T-helper 1 cell treated with Interleukin-12 subunit alpha and Interleukin-12 subunit beta and Interleukin-4 antibody, amounts not matched to agents 30 ng/mL and 1 ng/mL, for 36 hours (primary cell): ENCODE measurements at regions not wholly inside any gene's neighbourhood (a gene's known extent, or its start where the extent isn't known, plus 50 kb on each side); places are given as distances from the start of the nearest gene placed in this dataset.

Experiments used
- intact Hi-C: fragments of 100-400 bp; cut with micrococcal nuclease; formaldehyde crosslinking; loops from one replicate; pipeline ENCODE4 v1.15.1; 2024

GRCh38 chr20:24111858-24112257 lies 123.3 kb upstream of the GGTLC1 start:
- intact Hi-C loops: no loop called here

DNA sequence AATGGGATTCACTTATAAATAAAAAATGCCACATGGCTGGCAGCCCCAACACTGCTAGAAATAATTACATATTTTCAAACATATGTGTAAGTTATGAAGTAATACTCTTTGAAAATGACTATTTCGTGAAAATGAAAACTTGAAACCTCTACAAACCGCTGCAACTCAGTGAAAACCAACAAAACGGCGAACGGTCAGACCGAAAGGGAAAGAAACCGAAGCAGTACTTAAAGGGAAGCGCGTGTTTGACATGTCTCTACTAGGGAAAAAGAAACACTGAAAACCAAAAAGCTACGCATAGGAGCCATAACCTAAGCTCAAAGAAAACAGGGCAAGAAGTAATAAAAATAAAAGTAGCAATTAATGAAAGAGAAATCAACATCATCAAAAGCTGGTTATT lies 121.0 kb upstream of the GGTLC1 start:
- intact Hi-C loops: loop anchor here (10.0 kb wide), 1 partner anchor 955 kb away; no protein-coding TSS in a partner anchor

DNA sequence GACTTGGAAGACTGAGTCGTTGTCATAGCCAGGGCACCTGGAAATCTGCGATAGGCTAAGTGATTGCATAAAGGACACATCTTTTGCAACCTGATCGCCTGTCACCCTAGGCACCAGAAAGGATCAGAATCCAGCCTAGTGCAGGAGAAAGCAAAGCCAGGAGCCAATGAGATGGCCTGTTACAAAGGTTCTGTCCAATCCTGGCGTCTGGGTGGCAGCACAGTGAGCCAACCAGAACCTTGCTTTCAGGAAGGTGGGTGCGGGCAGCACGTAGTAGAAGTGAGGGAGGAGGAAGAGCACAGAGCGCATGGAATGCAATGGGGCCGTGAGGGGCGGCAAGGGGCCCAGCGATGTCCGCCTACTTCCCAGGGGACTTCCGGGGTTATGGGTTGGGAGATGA lies 120.4 kb upstream of the GGTLC1 start:
- intact Hi-C loops: loop anchor here (10.0 kb wide), 1 partner anchor 956 kb away; no protein-coding TSS in a partner anchor

DNA sequence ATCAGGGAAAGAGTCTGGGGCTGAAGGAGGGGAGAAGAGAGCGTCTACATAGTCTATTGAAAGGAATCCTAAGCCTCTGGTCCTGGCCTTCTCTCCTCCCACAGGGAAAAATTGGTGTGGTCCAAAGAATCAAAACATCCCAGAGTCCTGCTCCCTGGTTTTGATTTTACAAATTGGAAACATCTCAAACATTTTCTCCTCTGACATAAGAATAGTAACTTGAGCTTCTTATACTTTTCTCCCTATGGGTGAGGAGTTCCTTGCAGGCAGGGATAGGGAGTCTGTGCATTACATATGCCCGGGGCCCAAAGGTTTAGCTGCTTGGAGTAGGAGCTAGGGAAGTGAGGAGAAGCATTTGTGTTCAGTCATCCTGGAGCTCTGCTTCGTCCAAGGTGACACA lies 120.0 kb upstream of the GGTLC1 start:
- intact Hi-C loops: loop anchor here (10.0 kb wide), 1 partner anchor 956 kb away; no protein-coding TSS in a partner anchor

DNA sequence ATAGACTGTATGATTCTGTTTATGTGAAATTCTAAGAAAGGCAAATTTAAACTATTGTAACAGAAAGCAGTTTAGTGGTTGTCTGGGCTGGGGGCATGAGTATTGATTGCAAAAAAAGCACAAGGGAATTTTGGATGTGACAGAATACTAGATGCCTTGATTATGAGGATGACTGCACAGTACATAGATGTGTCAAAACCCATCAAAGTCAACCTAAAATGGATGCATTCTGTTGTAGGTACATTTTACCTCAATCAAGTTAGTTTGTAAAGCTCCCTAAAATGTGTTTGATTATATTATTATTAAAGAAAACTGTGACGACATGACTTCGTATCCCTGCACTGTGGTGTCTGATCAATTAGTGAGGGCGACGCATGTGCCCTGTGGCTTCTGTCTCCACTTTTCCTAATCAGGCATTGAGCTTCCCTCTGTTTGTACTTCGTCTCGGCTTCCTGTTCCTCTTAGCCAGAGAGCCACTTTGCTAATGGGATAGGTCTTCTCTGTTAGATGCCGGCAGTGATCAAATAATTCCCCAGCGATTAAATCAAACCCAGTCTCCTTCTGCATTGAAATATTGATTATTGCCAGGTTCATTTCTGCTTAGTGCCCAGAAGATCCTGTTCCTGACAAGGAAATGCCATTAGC lies 118.3 kb upstream of the GGTLC1 start:
- intact Hi-C loops: loop anchor here (10.0 kb wide), 1 partner anchor 958 kb away; no protein-coding TSS in a partner anchor

DNA sequence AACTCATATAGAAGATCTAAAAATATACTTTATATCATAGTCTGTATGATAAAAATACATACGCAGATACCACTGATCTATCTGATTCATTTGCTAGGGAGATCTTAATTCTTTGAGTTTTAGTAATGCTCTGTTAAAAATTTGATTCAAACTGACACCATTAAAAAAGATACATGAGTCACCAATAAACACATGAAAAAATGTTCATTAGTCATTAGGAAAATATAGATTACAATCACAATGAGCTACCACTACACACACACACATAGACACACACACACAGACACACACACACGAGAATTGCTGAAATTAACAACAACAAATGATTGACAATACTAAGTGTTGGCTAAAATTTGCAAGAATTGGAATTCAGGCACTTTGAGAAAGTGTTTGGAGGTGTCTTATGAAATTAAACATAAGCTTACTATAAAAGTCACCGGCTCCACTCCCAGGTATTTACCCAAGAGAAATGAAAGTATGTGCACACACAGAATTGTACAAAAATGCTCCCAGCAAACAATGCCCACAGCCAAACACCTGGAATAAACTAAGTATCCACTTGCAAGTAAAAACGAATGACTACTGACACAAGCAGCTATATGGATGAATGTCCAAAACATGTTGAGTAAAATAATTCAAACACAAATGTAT lies 117.7 kb upstream of the GGTLC1 start:
- intact Hi-C loops: loop anchor here (10.0 kb wide), 1 partner anchor 959 kb away; no protein-coding TSS in a partner anchor

- intact Hi-C loops: loop anchor here (1.0 to 10.0 kb wide), 2 partner anchors 815 to 962 kb away; no protein-coding TSS in a partner anchor
These were observed 114.3 kb upstream of the GGTLC1 start for GRCh38 chr20:24102749-24103333.

DNA sequence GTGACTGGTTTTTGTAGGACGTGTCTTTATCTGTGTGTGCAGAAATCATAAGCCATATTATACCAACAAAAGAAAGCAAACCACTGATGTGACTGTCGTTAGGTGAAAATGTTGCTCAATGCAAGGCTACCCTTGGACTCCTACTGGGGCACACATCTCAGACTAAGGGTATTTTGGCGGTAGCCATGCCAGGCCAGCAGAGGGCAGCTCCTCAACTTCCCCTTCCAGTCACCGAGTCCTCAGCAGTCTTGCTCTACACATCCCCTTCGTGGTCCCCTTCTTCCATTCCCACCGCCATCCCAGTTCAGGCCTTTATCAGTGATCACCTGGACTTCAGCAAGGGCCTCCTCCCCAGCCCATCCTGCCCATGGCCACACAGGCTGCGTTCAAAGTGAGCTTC lies 113.7 kb upstream of the GGTLC1 start:
- intact Hi-C loops: loop anchor here (1.0 to 10.0 kb wide), 2 partner anchors 816 to 963 kb away; no protein-coding TSS in a partner anchor

DNA sequence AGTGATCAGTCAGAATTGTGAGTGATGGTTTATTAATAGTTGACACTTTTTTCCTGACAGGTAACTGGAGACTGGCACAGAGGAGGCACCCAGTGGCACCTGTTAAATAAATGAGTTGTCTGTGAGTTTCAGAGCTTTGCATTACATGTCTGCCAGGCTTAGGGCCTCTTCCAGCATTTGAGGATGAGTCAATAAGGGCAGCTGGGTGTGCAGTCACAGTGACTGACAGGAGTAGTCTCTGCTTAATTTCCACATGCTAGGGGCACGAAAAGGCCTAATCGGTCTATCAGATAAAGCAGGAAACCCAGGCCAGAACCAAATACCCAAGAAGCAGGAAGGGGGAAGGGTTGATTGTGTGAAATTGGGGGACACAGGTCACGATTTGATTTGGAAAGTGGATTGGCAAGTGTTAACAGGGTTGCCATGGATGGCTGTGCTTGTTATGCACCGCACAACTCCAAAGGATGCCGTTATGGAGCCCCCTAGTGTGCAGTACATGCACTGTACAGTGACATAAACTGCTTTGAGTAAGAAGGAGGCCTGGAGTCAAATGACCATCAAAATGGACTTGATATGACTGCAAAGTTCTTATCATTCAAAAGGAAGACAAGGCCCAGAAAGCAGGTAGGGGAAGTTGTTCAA lies 111.9 kb upstream of the GGTLC1 start:
- intact Hi-C loops: loop anchor here (1.0 to 10.0 kb wide), 7 partner anchors 38 to 964 kb away; no protein-coding TSS in a partner anchor

GRCh38 chr20:24098886-24099285 lies 110.3 kb upstream of the GGTLC1 start:
- intact Hi-C loops: no loop called here

- intact Hi-C loops: no loop called here
These were observed 109.1 kb upstream of the GGTLC1 start for GRCh38 chr20:24097506-24098245.

GRCh38 chr20:24096864-24097450 lies 108.4 kb upstream of the GGTLC1 start:
- intact Hi-C loops: no loop called here

DNA sequence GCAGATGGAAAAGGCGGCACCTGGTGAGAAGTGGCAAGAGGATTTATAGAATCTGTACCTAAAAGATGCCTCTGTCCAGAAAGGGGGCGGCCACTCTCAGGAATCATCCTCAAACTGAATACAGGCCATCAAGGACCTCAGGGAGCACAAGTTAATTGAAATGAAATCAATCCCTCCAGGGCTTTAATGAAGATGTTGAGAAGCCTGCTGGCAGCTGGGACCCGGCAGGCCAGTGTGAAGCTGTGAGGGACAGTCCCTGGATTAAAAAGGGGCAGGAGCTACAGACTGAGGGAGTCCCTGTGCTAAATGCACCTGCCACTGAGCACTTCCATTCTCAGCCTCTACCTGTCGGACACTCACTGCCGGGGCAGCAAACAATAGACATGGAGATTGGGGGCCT lies 107.7 kb upstream of the GGTLC1 start:
- intact Hi-C loops: no loop called here

GRCh38 chr20:24095756-24096155 lies 107.2 kb upstream of the GGTLC1 start:
- intact Hi-C loops: no loop called here

GRCh38 chr20:24095303-24095702 lies 106.7 kb upstream of the GGTLC1 start:
- intact Hi-C loops: no loop called here

DNA sequence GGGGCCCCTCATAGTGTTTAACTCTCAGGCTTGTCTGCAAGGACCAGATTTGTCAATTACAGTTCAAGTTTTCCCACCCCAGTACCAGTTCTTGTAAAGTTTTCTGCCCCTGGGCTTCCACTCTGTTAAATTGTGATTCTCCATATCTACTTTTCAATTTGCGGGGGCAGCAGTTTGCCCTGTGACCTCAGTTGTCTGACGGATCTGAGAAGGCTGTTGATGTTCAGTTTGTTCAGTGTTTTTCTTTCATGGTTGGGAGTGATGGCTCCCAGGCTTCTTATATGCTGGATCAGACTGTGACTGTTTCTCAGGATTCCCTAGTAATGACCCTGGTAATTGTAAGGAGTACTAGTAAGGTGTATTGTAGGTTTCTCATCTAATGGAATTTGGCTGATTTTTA lies 101.0 kb upstream of the GGTLC1 start:
- intact Hi-C loops: no loop called here

GRCh38 chr20:24086121-24086520 lies 97.5 kb upstream of the GGTLC1 start:
- intact Hi-C loops: no loop called here

- intact Hi-C loops: no loop called here
These were observed 95.7 kb upstream of the GGTLC1 start for GRCh38 chr20:24084281-24084680.

GRCh38 chr20:24081077-24081476 lies 92.5 kb upstream of the GGTLC1 start:
- intact Hi-C loops: no loop called here

DNA sequence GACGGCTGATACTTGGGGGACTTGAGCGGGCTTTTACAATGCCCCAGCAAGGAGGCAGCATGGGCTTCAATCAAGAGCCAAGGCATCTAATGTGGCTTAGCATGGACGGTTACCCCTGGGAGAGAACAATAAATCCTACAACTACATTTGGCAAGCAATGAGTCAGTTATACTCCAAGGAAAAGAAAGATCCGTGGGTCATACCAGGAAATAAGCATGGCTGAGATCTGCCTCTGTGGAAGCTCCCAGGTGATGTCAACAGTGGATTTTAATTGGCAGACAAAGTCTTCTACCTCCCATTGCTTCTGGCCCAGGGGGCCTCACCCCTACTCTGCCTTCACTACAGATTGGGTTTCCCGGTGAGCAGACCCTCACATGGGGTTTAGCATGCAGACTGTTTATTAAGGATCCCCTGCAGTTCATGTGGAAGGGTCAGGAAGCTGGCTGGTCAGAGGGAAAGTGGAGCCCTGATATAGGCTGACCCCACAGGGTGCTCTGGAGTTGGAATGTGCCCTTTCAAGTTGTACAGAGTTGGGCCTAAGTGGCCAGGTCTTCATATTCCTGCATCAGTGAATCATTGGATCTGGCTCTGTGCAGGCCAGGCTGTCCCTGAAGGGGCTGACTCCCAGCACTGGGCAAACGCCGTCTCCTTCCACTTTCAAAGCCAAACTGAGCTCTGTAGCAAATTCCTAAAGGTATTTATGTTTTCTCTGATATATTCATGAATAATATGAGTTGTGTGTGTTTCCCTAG lies 91.3 kb upstream of the GGTLC1 start:
- intact Hi-C loops: loop anchor here (5.0 kb wide), 1 partner anchor 47 kb away; no protein-coding TSS in a partner anchor
